Kidney (tissue), 13 donors: ENCODE measurements at regions not wholly inside any gene's neighbourhood (a gene's known extent, or its start where the extent isn't known, plus 50 kb on each side); places are given as distances from the start of the nearest gene placed in this dataset.

Source experiments
- DNase-seq, 5 donors: peaks; one replicate each; pipeline ENCODE4 v3.0.0-alpha.2; 2013 to 2020
- FAIRE-seq: peaks from 2 replicates; lab custom pipeline; 2012; peaks lifted over from hg19 to GRCh38; lab: Jason Lieb, UNC
- H3K27ac ChIP-seq, 2 donors: one replicate each; pipeline ENCODE4 v1.7.0; 2013; ENCODE audit warnings: low read depth in 2 of 2, low read length in 2 of 2, inconsistent platforms in 1 of 2
- H3K27me3 ChIP-seq: one replicate; pipeline ENCODE4 v1.7.1; 2013; ENCODE audit warnings: low read length, inconsistent platforms; ENCODE audit not compliant: control insufficient read depth, insufficient read depth
- H3K36me3 ChIP-seq, 3 donors: one replicate each; pipeline versions ENCODE4 v1.7.0 to v1.7.1; 2013; ENCODE audit warnings: low read length in 3 of 3, control low read depth in 1 of 3, inconsistent platforms in 1 of 3; ENCODE audit not compliant: insufficient read depth in 3 of 3, control insufficient read depth in 2 of 3
- H3K4me1 ChIP-seq, 3 donors: one replicate each; pipeline versions ENCODE4 v1.7.0 to v1.7.1; 2013; ENCODE audit warnings: low read length in 3 of 3, inconsistent platforms in 1 of 3, low read depth in 1 of 3; ENCODE audit not compliant: control insufficient read depth in 2 of 3, insufficient read depth in 2 of 3
- H3K4me3 ChIP-seq, 3 donors: one replicate each; pipeline versions ENCODE4 v1.7.0 to v1.8.1; 2013; ENCODE audit warnings: low read length in 3 of 3, control low read depth in 1 of 3, inconsistent platforms in 1 of 3
- H3K9ac ChIP-seq, 3 donors: one replicate each; pipeline versions ENCODE4 v1.7.0 to v1.7.1; 2013; ENCODE audit warnings: low read length in 3 of 3, control low read depth in 1 of 3, inconsistent platforms in 1 of 3
- H3K9me3 ChIP-seq, 3 donors: one replicate each; pipeline versions ENCODE4 v1.7.0 to v1.7.1; 2013; ENCODE audit warnings: low read length in 3 of 3, control low read depth in 1 of 3, inconsistent platforms in 1 of 3; ENCODE audit not compliant: control insufficient read depth in 2 of 3, insufficient read depth in 1 of 3
- CTCF ChIP-seq: IDR thresholded peaks from 3 replicates; pipeline ENCODE4 v1.5.1; 2012; ENCODE audit warnings: mild to moderate bottlenecking, moderate library complexity, borderline replicate concordance; ENCODE audit not compliant: insufficient read depth; ENCODE audit errors: extremely low read depth
- intact Hi-C: fragments of 100-400 bp; cut with DNase I; formaldehyde crosslinking; loops from one replicate; pipeline ENCODE4 v1.11.1; 2022
- donor health status: control.
- donor health status: control.
- donor health status: control.
- donor health status: control.
- donor health status: control.
- donor health status: DM: yes; HTN: yes; CAD: no.
- donor health status: Normal renal cell carcinoma (clear cell type).

- TF ChIP-seq CTCF: no peak
- no peak overlapping the region for H3K27ac ChIP-seq
- H3K27me3 ChIP-seq: no peaks in the 10 kb centered on the region
- DNase-seq: no peak
- no peak for FAIRE-seq
- intact Hi-C loops: no loop called here
- no peaks in the 10 kb centered on the region for H3K4me1 ChIP-seq
- no peaks in the 10 kb centered on the region for H3K36me3 ChIP-seq
- H3K9me3 ChIP-seq: no peaks in the 10 kb centered on the region
- no peak overlapping the region for H3K9ac ChIP-seq
- no peak overlapping the region for H3K4me3 ChIP-seq
Measured at GRCh38 chr9:80251778-80252177, 680.0 kb downstream of the TLE4 start.

- H3K4me3 ChIP-seq: no peak overlapping the region
- no peaks in the 10 kb centered on the region for H3K36me3 ChIP-seq
- H3K9ac ChIP-seq: no peak overlapping the region
- FAIRE-seq (no peak), DNase-seq (peak in 1 of 5 donors; percentile 2)
- H3K27me3 ChIP-seq: no peaks in the 10 kb centered on the region
- no peak overlapping the region for H3K27ac ChIP-seq
- H3K4me1 ChIP-seq: no peaks in the 10 kb centered on the region
- TF ChIP-seq CTCF: no peak
- no peaks in the 10 kb centered on the region for H3K9me3 ChIP-seq
- intact Hi-C loops: no loop called here
Measured at GRCh38 chr9:80242022-80242421, 670.3 kb downstream of the TLE4 start.

- no peak for FAIRE-seq
- Histone ChIP-seq H3K27me3 (no peaks in the 10 kb centered on the region), H3K9ac (no peak overlapping the region), H3K4me3 (no peak overlapping the region), H3K9me3 (no peaks in the 10 kb centered on the region), H3K4me1 (no peaks in the 10 kb centered on the region), H3K36me3 (no peaks in the 10 kb centered on the region), H3K27ac (no peak overlapping the region)
- intact Hi-C loops: no loop called here
- no peak for DNase-seq
- TF ChIP-seq CTCF: no peak
Measured at GRCh38 chr9:80235752-80236151, 664.0 kb downstream of the TLE4 start.

- no peak for TF ChIP-seq CTCF
- H3K36me3 ChIP-seq: no peaks in the 10 kb centered on the region
- no peak overlapping the region for H3K27ac ChIP-seq
- no peaks in the 10 kb centered on the region for H3K4me1 ChIP-seq
- H3K4me3 ChIP-seq: no peak overlapping the region
- intact Hi-C loops: no loop called here
- no peaks in the 10 kb centered on the region for H3K27me3 ChIP-seq
- H3K9me3 ChIP-seq: no peaks in the 10 kb centered on the region
- no peak for FAIRE-seq
- no peak overlapping the region for H3K9ac ChIP-seq
- DNase-seq: no peak
Measured at GRCh38 chr9:80233906-80234305, 662.1 kb downstream of the TLE4 start.
